Stomach (tissue), 4 donors: ENCODE measurements at regions not wholly inside any gene's neighbourhood (a gene's known extent, or its start where the extent isn't known, plus 50 kb on each side); places are given as distances from the start of the nearest gene placed in this dataset.

Experiments
- CTCF ChIP-seq, 7 experiments: fragments of 450-650 bp in 4 of 7; fragments of 200-600 bp in 3 of 7; sonication (generic) in 3 of 7; IDR thresholded peaks; one replicate each; pipeline ENCODE4 v1.5.1; 2016 to 2019; ENCODE audit warnings: antibody characterized with exemption in 7 of 7, control low read depth in 2 of 7, mild to moderate bottlenecking in 1 of 7
- POLR2A ChIP-seq, 4 donors: fragments of 450-650 bp; IDR thresholded peaks; one replicate each; pipeline ENCODE4 v1.6.1; 2016; ENCODE audit warnings: antibody characterized with exemption in 4 of 4, control low read depth in 2 of 4, mild to moderate bottlenecking in 1 of 4, moderate library complexity in 1 of 4

GRCh38 chr13:97727991-97728390 is 225.5 kb upstream of the IPO5 start:
- TF ChIP-seq POLR2A (IDR thresholded peaks at IDR 0.05) (no peak), CTCF (IDR thresholded peaks at IDR 0.05) (no peak)
